ENCODE measurements at regions not wholly inside any gene's neighbourhood (a gene's known extent, or its start where the extent isn't known, plus 50 kb on each side); places are given as distances from the start of the nearest gene placed in this dataset.

DNA sequence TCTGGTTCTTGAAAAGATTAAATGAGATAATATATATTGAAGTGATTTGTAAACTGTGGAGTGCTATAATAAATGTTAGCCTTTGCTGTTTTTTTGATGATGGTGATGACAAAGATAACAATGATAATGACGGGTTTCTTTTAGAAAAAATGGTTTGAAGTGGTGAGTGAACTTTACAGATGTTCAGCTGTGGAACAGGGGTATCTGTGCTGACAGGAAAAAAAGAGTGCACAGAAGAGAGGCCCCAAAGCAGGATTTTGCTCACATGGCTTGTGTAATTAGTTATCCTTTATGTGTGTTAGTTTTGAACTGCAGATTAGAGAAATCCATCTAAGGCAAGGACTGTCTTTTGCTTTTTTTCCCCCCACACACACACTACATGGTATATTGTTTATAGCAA is 119.2 kb downstream of the CYSLTR2 start:
- TF ChIP-seq, protein P1, sequence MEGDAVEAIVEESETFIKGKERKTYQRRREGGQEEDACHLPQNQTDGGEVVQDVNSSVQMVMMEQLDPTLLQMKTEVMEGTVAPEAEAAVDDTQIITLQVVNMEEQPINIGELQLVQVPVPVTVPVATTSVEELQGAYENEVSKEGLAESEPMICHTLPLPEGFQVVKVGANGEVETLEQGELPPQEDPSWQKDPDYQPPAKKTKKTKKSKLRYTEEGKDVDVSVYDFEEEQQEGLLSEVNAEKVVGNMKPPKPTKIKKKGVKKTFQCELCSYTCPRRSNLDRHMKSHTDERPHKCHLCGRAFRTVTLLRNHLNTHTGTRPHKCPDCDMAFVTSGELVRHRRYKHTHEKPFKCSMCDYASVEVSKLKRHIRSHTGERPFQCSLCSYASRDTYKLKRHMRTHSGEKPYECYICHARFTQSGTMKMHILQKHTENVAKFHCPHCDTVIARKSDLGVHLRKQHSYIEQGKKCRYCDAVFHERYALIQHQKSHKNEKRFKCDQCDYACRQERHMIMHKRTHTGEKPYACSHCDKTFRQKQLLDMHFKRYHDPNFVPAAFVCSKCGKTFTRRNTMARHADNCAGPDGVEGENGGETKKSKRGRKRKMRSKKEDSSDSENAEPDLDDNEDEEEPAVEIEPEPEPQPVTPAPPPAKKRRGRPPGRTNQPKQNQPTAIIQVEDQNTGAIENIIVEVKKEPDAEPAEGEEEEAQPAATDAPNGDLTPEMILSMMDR (IDR thresholded peaks at IDR 0.05; ENCODE audit: borderline replicate concordance, extremely low read depth, low read length, poor library complexity, severe bottlenecking): no peak
- no peak for TF ChIP-seq EZH2 (IDR thresholded peaks at IDR 0.05; ENCODE audit: borderline replicate concordance, low read depth, low read length, severe bottlenecking)
